GM19455 (cell line): ENCODE measurements at regions not wholly inside any gene's neighbourhood (a gene's known extent, or its start where the extent isn't known, plus 50 kb on each side); places are given as distances from the start of the nearest gene placed in this dataset.

Experiments used
- ATAC-seq: cut with Tn5 transposase; IDR thresholded peaks from one replicate; pipeline ENCODE4 v1.9.1; 2021; ENCODE audit not compliant: unreplicated experiment

DNA sequence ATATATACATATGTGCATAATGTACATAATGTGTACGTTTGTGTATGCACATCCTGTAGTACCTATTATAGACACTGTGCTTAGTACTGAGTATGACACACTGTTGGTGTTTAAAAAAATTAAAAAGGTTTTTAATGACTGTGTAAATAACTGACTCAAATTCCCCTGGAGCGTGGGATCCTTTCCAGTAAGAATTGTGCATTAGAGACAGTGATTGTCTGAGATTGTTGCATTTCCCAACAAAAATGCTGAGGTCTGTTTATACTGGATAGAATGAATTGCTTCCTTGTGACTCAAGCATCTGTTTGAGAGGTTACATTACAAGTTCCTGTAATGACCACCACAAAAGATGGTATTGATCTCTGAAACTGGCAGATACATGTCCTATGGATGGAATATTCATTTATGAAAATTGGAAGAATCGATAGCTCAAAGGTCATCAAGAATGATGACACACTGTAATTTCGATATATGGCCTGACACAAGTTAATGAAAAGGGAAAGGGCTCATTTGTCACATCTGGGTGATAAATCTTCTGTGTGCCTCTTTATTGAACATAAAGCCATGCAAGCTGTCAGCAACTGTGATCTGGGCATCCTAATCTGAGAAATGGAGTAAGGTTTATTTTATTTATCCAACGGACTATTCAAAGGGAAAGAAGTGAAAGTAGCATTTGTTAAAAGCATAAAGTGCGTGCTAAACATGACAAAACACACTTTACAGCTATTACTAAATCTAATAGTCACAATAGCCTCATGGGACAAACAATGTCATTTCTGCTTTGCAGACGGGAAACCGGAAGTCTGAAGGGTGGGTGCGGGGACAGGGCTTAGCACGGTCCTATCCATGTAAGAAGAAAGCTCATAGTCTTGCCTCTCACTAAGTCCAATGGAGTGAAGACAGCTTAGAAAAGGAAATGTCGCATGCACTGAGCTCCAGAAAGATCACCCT is 228.8 kb downstream of the CDH11 start:
- no peak for ATAC-seq

DNA sequence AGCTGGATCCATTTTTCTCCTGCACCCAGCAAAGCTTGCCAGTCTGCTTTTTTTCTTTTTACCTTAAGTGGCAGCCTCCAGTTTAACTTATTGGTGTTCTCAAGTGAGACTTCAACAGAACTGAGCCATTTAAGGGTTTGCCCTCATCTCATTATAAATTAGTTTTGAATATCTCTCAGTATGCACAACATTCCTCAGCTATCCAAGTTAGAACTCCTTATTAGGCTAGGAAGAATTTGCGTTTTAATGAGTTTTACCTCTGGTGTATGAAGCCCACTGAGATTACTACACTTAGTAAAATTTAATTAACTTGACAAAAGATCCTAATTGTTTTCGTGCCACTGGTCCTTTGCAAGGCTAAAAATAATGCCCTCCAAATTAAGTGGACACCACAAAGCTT is 232.4 kb downstream of the CDH11 start:
- no peak for ATAC-seq

DNA sequence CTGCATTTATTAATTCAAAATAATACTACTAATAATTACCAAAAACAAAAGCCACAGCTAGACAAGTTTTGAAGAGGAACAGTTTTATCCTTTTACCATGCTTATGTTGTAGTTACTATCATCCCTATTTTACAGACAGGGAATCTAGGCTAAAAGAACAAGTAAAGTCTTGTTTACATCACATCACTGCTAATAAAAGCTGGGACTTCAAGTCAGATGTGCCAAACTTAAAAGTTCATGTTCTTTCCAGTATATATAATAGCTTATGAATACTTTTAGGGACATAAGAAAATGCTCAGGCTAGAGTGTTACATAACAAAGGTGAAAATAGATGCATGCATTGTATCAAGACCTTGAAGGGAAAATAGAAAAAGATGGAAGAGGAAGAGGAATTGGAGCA is 234.2 kb downstream of the CDH11 start:
- ATAC-seq: no peak

DNA sequence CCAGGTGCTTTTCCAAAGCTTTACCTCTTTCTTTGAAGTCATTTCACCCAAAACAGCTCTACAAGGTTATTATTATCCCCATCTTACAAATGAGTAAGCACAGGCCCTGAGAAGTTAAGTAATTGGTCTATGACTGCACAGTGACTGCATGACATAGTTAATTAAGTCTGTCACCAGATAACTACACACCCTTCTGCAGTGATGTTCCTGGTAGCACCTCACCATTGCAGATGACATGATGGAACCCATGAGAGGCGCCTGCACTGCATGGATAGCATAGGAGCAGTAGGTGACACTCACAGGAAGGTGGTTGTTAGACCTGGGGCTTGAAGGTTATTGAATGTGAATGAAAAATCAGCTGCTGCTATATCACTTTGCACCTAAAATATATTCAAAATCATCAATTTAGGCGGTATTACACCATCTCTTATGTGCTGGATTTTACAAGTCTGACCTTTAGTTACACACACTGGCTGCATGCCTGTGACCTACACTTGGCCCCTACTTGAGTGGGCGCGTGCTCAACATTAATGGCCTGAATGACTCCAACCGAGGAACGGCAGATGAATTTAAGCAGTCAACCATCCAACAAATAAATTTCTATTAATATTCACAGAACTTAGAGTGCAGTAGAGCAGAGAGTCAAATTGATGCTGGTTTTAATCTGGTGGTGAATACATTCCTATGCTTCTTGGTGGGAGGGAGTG is 239.6 kb downstream of the CDH11 start:
- no peak for ATAC-seq

DNA sequence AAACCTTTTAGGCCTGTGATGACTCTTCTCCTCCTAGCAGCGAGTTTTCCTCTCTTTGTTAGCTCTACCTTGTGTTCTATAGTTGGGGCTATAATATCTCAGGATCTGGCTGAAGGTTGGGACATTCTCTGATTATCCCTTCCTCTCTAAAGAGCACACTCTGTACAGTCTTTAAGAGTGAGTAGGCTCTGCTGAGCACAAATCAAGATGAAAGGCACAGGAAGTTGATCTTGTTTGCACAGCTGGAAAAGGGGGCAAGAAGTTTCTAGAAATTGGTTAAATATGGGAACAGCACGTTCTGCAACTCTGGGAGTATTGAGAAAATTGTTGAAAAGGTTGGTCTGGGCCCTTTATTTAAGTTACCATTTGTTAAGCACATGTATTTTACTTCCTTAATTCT is 240.9 kb downstream of the CDH11 start:
- ATAC-seq: no peak

DNA sequence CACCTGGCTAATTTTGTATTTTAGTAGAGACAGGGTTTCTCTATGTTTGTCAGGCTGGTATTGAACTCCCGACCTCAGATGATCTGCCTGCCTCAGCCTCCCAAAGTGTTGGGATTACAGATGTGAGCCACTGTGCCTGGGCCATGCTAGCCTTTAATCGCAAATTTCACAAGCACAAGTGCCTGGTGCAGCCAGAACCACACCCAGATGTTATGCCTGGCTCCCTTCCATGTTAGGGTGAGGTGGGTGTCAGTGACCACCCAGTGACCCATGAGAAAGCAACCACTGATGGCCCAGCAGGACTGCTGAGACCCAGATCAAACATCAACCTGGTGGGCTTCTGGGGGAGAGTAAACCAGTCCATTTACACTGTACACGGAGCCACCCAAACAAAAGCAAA is 241.9 kb downstream of the CDH11 start:
- no peak for ATAC-seq

DNA sequence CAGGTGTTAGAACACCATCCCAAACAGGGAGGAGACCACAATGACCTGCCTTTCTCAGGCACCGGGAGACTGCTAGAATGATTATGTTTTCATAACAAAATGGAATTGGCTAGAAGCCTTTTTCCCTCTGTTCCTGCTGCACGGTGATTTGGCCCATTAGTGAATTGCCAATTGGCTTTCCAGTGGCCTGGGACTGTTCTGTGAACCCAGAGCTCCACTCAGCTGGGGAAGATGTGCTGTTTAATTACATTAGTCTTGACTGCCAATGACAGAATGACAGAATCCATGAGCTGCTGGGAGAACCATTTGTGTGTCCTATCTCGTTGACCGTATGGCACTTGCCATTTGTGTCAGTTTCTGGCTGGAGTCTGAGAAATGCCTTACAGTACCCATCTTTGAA is 242.9 kb downstream of the CDH11 start:
- no peak for ATAC-seq

DNA sequence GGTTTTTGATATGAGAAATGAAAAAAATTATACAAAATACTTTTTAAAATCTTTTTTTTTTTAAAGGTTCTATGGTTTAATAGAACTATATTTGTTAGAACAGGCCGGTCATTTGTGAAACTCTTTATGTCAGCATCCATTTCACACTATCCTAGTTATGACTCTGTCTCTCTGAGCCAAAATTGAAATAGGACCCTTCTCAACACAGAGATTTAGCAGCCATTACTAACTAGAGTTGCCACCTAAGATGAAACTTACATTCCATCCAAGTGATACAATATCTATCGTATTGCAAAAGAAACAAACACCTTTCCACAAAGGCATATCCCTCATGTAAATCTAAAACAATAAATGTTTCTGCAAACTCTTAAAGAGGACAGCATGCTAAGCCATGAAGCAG is 249.8 kb downstream of the CDH11 start:
- no peak for ATAC-seq

DNA sequence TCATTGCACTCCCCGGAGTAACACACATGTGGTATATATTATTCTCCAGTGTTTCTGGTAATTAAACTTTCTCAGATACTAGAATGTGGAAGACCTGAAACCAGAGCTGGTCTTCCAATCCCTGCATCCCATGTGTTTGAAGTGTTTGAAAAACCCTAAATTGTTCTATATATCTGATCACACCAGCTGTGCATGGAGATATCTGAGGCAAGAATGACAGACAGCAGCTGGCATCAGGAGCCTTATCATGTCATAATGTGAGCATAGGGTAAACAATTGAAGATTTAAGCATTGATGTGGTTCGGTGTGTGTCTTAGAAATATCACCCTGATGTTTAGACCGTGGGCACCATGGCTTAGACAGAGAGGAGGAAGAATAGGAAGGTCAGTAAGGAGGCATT is 251.0 kb downstream of the CDH11 start:
- ATAC-seq: no peak

DNA sequence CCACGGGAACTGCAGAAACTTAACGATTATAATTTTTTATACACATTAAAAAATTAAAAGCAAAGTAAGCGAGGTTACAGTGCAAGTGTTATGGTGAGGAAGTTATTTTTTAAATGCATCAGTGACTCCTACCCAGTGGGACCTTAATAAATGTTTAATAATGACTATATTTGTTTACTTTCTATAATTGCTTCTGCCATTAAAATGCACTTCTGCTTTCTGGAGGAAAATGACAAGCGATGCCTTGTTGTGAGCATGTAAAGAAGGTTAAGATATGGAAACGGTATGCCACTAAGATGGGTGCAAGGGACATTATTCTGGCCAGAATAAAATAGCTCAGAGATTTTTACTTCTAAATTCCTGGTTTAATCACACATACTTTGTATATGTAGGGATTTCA is 252.1 kb downstream of the CDH11 start:
- ATAC-seq: no peak

DNA sequence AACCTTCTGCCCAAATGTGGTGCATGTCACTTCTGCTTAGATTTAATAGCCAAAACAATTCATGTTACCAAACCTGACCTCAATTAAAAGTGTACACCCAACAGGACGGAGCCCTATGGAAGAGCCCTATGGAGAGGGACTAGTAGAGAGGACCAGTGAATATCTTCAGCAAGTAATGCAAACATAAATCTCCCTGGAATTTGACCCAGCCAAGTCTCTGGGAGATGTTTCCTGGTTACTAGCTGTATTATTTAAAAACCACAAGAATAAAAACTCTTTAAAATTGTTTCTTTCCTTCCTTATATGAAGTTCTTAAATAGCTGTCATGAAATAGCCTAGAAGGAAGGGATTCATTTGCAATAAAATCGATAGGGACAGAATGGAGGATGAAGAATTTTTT is 255.8 kb downstream of the CDH11 start:
- ATAC-seq: no peak

DNA sequence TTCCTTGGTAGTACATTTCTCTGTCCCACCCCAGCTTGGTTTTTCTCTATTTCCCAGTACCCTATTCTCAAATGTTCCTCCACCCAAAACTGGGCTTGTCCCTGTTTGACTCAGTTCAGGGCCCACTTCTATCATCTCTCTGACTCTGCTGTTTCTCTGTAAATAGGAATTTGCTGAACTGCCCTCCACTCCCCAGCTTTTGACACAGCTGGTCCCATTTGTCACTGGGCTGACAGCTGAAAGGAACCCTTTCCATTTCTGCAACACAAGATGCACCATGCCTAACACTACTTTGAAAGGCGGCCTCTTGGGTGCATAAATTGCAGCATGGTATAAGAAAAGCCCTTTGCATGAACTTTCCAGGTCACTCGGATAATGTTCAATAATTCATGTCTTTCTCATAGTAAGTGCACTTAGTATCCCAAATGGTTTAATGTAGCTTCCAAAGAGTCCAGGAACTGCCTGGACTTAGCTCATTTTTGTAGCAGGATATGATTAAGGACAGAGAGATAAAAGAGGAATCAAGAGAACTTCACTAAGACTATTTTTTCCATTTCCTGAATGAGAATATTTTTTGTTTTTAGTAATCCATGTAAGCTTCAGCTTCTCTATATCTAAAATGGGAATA is 256.7 kb downstream of the CDH11 start:
- no peak for ATAC-seq

DNA sequence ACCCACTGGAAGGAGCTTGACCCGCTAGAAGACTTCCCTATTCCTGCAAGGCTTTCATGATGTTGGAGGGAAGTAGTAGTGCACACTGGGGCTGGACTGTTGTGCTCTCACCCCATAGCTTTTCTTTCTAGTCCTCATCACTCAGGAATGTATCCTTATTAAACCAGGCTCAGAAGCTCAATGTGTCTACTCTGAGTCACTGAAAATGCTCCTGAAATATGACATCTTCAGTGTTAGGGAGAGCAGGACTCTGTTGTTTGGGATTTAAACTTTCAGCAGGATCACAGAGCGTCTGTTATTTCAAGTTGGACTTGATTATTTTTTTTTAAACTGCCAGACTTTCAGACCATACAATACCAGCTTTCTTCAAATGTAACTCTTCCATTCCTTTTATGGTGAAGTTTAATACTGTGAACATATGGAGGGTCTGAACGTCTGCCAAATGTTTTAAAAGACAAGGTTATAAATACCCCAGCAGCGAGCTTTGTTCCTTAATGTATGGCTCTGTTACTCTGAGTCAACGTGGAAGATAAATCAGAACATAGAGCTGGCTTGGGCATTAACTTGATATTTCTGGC is 257.5 kb downstream of the CDH11 start:
- ATAC-seq: no peak

DNA sequence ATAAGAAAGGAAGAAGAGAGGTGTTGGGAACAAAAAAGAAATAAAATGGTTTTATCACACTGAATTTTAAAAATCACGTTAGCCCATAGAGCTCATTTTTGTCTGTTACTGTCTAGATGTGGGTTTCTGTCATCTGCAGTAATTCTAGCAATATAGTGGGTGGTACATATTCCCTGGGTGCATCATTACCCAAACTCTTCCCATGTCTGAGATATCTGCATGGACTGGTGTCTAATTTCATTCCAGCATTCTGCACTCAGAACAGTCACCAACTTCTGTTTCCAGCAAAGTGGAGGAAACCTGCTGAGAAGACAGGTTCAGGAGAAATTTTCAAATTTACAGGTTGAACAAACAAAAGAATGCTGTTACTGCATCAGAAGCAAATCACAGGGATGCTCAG is 263.8 kb downstream of the CDH11 start:
- no peak for ATAC-seq

DNA sequence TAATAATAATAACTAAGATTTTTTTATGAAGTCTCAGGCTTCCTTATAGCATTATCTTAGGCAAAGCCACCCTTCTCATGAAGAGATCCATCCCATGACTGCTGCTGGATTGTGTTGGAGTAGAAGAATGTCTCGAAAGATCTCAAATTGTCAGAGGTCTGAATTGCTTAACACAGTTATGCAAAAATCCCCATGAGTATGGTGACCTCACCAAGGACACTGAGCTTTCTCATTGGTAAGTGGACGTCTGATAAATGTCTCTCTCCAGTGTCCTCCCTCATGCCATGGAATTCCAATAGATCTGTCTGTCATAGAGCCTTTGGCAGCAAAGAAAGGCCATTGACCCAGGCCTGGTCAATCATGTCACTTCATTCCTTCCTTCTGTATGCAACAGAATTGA is 264.5 kb downstream of the CDH11 start:
- no peak for ATAC-seq

DNA sequence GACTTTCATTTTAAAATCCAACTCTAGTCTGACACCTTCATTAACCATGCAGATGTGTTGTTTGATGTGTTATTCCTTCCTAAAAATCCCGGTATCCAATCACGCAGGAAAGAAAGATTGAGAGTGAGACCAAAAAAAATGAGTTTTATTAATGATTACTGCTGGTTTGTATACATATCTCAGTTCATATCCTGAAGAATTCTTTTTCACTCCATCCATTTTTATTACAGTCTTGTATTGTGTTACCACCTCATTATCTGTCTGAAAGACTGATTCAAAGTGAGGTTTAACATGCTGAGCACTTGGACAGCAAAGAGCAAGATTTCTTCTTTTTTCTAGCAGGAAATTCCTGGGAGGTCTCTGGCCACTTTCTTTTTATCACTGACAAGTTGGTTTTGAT is 268.3 kb downstream of the CDH11 start:
- ATAC-seq: no peak

DNA sequence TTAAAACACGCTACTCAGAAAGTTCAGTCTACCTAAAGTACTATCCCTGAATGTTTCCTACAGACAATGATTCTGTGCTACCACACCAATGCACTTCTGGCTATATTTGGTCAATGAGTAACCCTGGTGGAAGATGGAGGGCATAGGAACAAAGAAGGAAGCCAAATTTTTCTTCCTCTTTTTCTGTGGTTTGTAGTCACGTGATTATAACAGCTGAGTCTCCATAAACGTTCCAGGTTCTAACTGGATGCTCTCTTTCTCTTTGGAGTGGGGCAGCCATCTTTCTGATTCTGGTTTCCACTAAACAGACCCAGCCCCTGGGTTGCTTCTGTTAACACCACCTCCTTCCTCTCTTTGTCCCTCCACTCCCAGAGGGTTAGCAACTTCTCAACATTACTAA is 274.9 kb downstream of the CDH11 start:
- no peak for ATAC-seq

DNA sequence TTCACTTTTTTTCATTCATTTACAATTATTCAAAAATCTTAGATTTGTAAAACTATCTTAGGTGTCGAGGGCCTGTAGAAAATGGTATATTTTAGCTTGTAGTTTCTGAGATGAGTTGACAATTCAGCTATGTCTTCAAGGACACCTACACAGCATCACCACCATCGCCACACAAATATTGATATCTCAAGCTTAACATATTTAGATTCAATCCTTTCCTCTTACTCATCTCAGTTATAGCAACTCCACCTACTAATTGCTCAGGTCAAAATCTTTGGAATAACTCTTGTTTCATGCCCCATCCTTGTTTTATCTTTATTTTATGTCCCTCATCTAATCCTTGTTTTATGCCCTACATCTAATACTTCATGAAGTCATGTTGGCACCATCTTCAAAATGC is 276.8 kb downstream of the CDH11 start:
- ATAC-seq: no peak

DNA sequence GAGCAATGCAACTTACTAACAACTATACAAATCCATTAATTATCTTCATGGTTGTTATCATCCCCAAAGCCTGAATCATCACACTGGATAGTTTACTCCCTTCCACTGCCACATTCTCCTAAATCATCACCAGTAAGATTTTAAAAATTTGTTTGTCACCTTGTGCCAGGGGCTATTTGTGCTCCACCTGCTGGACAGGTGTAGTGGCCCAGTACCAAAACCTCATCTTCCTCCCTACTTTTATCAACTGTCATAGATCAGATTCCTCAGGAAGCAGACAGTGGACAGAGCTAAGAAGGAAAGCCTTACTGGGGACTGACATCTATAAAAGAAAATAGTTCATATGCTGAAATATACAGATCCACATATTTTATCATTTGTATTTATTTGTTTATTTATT is 280.4 kb downstream of the CDH11 start:
- ATAC-seq: no peak

DNA sequence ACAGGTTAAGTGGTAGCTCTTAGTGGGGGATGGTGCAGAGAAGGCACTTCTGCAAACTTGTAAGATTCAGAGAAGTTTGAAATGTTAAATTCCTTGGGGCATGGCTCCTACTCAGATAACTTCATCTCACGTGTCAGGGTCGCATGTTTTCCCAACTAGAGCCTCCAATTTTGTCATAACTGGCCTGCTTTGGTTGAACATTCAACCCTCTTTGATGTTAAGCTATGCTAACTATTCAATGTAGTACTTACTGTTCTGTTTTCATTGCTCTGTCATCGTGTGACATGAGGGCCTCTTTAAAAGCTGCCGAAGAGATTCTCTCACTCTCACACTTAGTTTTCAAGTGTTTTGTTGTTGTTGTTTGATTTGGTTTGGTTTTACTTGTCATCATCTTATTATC is 280.8 kb downstream of the CDH11 start:
- ATAC-seq: no peak

DNA sequence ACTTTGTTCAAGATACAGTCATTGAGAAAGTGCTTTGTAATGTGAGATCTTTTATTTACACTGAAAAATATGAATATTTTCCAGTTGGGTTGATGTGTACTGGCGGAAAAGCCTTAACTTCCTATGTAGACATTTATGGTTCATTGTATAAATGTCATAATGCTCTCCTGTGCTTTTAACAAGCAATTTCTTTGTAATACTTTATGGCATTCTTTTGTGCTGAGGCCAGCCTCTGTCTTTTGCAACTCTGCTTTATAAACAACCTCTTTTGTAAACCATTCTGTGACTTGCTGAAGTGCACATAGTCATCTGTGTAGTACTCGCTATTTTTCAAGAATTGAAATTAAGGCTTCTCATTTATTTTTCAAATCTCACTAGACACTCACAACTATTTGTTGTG is 291.2 kb downstream of the CDH11 start:
- no peak for ATAC-seq

DNA sequence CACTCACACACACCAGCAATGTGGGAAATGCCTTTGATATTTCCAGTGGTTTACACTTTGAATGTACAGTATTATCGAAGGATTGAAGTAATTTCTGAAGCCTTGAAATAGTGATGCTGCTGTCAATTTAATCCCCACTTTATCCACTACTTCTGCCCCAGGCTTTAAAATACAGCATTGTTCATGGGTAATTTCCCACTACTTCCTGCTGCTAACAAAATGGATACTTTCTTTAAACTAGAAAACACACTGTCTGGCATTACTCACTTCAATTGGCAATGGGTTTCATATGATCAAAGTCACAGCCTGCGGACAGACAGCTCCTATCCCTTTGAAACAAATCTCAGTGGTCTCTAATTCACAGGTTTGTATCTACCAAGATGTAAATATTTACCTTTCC is 292.2 kb downstream of the CDH11 start:
- ATAC-seq: no peak
